ENCODE measurements at regions not wholly inside any gene's neighbourhood (a gene's known extent, or its start where the extent isn't known, plus 50 kb on each side); places are given as distances from the start of the nearest gene placed in this dataset.

- H3K27me3 ChIP-seq (replicated peaks; ENCODE audit: control insufficient read depth, insufficient read depth, low read length) = no peaks in the 10 kb centered on the region
- H3K4me3 ChIP-seq (replicated peaks; ENCODE audit: low read depth, low read length) = no peak overlapping the region
- H3K36me3 ChIP-seq (ENCODE audit: control insufficient read depth, insufficient read depth, low read length) = no peaks in the 10 kb centered on the region
- no peak for TF ChIP-seq CTCF (IDR thresholded peaks at IDR 0.05; ENCODE audit: insufficient read depth, low read length, poor library complexity, severe bottlenecking)
- no peak for DNase-seq (ENCODE audit: extremely low read depth, insufficient read length)
Measured at GRCh38 chr12:102573237-102573636, 92.9 kb upstream of the IGF1 start.

DNA sequence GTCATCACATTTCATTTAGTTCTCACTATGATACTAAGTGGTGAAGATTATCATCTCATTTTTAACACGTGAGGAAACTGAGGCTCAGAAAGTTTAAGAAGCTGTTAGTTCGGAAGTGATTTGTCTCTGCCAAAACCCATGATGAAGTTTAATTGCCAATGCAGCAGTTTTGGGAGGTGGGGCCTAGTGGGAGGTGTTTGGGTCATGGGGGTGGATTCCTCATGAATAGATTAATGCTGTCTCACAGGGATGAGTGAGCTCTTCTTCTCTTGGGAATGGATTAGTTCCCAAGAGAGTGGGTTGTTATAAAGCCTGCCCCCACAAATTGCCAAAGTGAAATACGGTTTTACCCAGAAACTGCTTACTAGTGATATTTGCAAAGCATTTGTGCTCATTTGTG is 91.5 kb upstream of the IGF1 start:
- Histone ChIP-seq H3K36me3 (ENCODE audit: control insufficient read depth, insufficient read depth, low read length) (no peaks in the 10 kb centered on the region), H3K4me3 (replicated peaks; ENCODE audit: low read depth, low read length) (no peak overlapping the region), H3K27me3 (replicated peaks; ENCODE audit: control insufficient read depth, insufficient read depth, low read length) (no peaks in the 10 kb centered on the region)
- no peak for TF ChIP-seq CTCF (IDR thresholded peaks at IDR 0.05; ENCODE audit: insufficient read depth, low read length, poor library complexity, severe bottlenecking)
- DNase-seq (ENCODE audit: extremely low read depth, insufficient read length) = no peak

- Histone ChIP-seq H3K27me3 (replicated peaks; ENCODE audit: control insufficient read depth, insufficient read depth, low read length) (no peaks in the 10 kb centered on the region), H3K4me3 (replicated peaks; ENCODE audit: low read depth, low read length) (no peak overlapping the region), H3K36me3 (ENCODE audit: control insufficient read depth, insufficient read depth, low read length) (no peaks in the 10 kb centered on the region)
- no peak for DNase-seq (ENCODE audit: extremely low read depth, insufficient read length)
- no peak for TF ChIP-seq CTCF (IDR thresholded peaks at IDR 0.05; ENCODE audit: insufficient read depth, low read length, poor library complexity, severe bottlenecking)
Measured at GRCh38 chr12:102570256-102570655, 89.9 kb upstream of the IGF1 start.

GRCh38 chr12:102569803-102570202 is 89.4 kb upstream of the IGF1 start:
- Histone ChIP-seq H3K27me3 (replicated peaks; ENCODE audit: control insufficient read depth, insufficient read depth, low read length) (no peaks in the 10 kb centered on the region), H3K36me3 (ENCODE audit: control insufficient read depth, insufficient read depth, low read length) (no peaks in the 10 kb centered on the region), H3K4me3 (replicated peaks; ENCODE audit: low read depth, low read length) (no peak overlapping the region)
- no peak for DNase-seq (ENCODE audit: extremely low read depth, insufficient read length)
- TF ChIP-seq CTCF (IDR thresholded peaks at IDR 0.05; ENCODE audit: insufficient read depth, low read length, poor library complexity, severe bottlenecking) = no peak

DNA sequence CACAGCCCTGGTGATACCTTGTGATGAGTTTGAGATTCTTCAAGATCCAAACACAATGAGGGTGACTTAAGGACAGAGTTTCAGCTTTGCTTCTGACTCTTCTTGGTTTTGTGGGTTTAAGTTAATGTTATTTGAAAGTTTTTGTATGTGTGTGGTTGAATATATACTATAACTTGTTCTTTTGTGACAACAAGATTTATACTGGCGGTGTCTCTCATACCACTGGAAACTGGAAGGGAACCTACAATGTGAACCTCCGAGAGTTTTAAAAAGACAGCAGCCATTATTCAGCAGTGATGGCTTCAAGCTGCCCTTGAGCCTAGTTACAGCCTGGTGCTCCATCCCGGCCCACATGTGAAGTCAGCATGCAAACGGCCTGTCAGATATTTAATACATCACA is 87.9 kb upstream of the IGF1 start:
- TF ChIP-seq CTCF (IDR thresholded peaks at IDR 0.05; ENCODE audit: insufficient read depth, low read length, poor library complexity, severe bottlenecking) = no peak
- H3K4me3 ChIP-seq (replicated peaks; ENCODE audit: low read depth, low read length) = no peak overlapping the region
- no peaks in the 10 kb centered on the region for H3K36me3 ChIP-seq (ENCODE audit: control insufficient read depth, insufficient read depth, low read length)
- DNase-seq (ENCODE audit: extremely low read depth, insufficient read length) = no peak
- no peaks in the 10 kb centered on the region for H3K27me3 ChIP-seq (replicated peaks; ENCODE audit: control insufficient read depth, insufficient read depth, low read length)

Data from GM06990 (cell line).